ENCODE measurements at regions not wholly inside any gene's neighbourhood (a gene's known extent, or its start where the extent isn't known, plus 50 kb on each side); places are given as distances from the start of the nearest gene placed in this dataset.
"Not testable (repeated sequence)": the region's sequence is repeated elsewhere in the genome, so short reads cannot be mapped to it uniquely, and the experiment has no call there.

DNA sequence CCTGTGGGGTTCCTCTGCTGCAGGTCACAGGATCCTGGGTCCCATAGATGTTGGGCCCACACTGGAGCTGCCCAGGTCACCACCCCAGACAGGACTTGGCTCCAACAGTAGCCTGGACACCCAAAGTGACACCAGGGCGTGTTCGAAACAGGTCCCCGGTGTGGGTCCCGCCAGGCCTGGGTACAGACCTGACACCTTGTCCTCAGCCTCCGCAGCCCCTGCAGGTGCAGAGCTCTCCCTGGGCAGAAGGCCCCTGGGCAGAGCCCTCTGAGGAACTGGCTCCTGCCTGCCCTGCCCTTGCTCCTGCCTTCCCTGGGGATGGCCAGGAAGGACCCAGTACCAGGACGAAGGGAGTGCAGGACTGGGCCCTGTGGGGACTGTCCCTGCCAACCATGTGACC is 50.3 kb upstream of the GOLGA6L6 start:
- TF ChIP-seq POLR2AphosphoS5 (IDR thresholded peaks at IDR 0.05); POLR2A (IDR thresholded peaks at IDR 0.05; ENCODE audit: low read depth): not testable (repeated sequence)
- TF ChIP-seq, protein P1, sequence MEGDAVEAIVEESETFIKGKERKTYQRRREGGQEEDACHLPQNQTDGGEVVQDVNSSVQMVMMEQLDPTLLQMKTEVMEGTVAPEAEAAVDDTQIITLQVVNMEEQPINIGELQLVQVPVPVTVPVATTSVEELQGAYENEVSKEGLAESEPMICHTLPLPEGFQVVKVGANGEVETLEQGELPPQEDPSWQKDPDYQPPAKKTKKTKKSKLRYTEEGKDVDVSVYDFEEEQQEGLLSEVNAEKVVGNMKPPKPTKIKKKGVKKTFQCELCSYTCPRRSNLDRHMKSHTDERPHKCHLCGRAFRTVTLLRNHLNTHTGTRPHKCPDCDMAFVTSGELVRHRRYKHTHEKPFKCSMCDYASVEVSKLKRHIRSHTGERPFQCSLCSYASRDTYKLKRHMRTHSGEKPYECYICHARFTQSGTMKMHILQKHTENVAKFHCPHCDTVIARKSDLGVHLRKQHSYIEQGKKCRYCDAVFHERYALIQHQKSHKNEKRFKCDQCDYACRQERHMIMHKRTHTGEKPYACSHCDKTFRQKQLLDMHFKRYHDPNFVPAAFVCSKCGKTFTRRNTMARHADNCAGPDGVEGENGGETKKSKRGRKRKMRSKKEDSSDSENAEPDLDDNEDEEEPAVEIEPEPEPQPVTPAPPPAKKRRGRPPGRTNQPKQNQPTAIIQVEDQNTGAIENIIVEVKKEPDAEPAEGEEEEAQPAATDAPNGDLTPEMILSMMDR (IDR thresholded peaks at IDR 0.05): not testable (repeated sequence)
